GM12874 (cell line): ENCODE measurements at regions not wholly inside any gene's neighbourhood (a gene's known extent, or its start where the extent isn't known, plus 50 kb on each side); places are given as distances from the start of the nearest gene placed in this dataset.

Experiments used
- TF ChIP-seq, protein P1 (sequence below): IDR thresholded peaks from 2 replicates; pipeline ENCODE4 v1.5.1; 2011; ENCODE audit warnings: low read depth, mild to moderate bottlenecking, control low read depth, low read length, moderate library complexity; ENCODE audit not compliant: insufficient read depth

DNA sequence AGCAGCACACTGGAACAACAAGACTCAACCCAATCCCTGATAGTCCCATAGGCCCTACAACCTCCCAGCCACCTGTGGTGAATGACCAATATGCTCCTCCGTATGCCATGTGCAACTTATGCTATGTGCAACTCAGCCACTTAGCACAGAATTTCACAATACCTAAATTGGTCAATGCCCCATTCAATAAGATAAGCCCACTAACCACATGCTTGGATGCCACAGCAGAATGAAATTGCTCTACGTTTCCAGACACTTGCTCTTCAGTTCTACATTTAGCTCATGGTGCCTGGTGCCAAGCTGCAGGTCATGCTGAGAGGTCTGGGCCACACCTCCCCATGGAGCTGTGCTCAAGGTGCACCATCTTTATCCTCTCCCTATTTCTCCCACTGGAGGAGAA, 159.8 kb downstream of the EN1 start:
- TF ChIP-seq, protein P1, sequence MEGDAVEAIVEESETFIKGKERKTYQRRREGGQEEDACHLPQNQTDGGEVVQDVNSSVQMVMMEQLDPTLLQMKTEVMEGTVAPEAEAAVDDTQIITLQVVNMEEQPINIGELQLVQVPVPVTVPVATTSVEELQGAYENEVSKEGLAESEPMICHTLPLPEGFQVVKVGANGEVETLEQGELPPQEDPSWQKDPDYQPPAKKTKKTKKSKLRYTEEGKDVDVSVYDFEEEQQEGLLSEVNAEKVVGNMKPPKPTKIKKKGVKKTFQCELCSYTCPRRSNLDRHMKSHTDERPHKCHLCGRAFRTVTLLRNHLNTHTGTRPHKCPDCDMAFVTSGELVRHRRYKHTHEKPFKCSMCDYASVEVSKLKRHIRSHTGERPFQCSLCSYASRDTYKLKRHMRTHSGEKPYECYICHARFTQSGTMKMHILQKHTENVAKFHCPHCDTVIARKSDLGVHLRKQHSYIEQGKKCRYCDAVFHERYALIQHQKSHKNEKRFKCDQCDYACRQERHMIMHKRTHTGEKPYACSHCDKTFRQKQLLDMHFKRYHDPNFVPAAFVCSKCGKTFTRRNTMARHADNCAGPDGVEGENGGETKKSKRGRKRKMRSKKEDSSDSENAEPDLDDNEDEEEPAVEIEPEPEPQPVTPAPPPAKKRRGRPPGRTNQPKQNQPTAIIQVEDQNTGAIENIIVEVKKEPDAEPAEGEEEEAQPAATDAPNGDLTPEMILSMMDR, result no peak

DNA sequence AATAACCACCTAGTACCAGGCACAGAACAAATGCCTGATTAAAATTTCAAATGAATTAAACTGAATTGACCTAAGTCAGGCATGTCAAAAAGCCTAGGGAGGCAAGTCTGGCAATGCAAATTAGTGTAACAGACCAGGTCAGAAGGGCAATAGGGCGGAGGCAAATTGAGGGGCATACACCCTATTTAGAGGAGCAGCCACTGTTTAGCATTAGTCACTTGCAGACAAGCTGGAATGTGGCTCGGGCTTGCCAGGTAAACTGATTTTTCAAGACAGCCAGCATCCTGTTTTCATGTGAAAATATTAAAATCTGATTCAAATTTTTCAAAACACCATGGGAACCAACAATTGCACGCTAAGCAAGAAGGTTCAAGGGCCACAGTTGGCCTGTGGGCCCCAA, 160.3 kb downstream of the EN1 start:
- TF ChIP-seq, protein P1, result no peak

DNA sequence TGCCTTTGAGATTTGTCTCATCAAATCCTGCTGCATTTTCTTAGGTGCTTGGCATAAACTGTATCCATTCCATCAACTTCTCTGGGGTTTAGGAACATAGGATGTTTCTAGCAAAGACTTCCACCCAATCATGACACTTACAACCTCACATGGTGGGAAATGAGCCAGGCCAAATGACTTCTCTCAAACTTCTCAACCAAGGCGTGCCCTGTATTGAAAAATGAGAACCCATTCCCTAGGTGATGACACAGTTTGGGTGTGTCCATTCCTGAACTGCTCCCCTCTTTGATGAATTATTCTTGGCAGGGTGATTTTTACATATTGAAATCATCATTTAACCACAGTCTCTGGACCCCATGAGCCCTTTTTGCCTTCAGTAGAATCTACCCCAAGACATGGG, 161.1 kb downstream of the EN1 start:
- TF ChIP-seq, protein P1, result no peak

DNA sequence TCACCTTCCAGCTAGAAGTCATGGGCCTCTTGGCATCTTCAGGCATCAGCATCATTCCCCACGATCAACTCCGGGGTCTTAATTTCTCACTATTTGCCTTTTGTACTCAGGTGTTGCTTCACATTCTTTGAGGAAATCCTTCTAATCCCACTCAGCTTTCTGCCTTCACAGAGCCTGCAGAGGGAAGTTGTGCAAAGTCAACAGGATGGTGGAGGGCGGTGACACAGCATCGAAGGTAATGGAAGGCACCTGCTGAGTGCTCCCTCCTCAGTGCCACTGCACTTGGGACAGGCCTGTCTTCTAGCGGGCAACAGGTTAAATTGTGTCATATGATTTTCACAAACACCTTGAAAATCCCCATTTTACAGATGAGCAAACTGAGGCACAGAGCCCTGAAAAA, 164.0 kb downstream of the EN1 start:
- TF ChIP-seq, protein P1, result no peak

DNA sequence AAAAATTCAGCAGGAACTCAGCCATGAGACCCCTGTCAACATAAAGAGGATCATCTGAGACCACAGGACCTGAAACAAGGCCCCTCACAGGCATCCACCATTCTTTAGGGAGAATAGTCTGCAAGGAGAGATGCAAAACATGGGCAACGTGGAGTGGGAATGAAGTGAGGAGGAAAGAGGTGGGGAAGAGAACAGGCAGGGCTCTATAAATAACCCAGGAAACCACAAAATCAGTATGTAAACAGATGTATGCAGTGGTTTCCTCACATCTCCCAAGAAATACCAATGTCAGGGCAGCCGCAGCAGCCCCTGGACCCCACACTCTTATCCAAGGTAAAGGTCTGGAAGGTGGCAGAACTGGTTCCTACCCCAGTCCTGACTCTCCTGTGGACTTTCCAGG, 168.5 kb downstream of the EN1 start:
- TF ChIP-seq, protein P1, result no peak

DNA sequence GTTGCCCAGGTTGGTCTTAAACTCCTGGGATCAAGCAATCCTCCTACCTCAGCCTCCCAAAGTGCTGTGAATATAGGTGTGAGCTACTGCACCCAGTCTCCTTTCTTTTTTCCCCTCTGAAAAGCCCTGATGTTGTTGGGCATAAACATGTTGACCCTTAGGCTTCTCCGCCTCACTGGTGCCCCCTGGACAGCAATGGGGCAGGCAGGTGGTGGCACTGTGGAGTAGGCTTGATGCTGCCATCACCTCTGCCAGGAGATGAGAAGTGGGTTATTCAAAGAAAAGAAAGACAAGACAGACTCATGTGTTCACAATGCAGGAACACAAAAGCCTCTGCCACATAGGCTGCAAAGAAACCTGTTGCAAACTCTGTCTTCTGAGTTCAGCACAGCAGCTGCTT, 169.9 kb downstream of the EN1 start:
- TF ChIP-seq, protein P1, result no peak

DNA sequence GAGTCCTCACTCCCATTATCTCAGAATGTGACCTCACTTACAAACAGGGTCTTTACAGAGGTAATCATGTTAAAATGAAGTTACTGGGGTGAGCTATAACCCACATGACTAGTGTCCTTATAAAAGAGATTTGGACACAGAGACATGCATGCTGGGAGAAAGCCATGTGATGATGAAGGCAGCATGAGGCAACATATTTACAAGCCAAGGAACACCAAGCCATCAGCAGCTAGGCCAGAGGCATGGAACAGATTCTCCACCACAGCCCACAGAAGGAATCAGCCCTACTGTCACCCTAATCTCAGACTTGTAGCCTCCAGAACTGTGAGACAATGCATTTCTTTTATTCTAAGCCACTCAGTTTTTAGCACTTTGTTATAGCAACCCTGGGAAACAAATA, 171.9 kb downstream of the EN1 start:
- TF ChIP-seq, protein P1, result no peak

DNA sequence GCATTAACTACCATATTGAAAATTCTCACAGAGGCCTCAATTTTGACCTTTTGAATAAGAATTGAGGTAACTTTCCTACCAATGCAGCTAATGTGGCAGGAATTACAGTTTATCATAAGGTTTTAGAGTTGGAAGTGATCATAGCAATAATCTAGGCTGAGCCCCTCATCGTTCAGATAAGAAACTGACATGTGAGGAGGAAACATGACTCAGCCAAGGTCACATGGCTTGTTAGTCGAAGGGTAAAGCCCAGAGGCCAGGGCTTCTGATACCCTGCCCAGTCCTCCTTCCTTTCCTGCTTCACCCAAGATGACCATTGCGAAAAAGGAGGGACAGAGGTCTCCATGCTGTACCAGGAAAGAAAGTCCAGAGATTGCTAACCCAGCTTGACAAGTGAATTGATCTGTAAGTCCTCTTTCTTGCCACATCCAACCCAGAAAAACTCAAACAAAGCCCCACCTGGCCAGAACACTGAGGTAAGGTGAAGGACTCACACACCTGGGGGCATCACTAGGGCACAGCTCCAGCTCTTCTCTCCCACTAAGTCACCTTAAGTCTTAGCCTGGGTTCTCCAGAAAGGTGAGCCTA, 174.8 kb downstream of the EN1 start:
- TF ChIP-seq, protein P1, result no peak
